NCI-H1694 treated with DMSO at 0.1 percent for 48 hours (cell line): ENCODE measurements at regions not wholly inside any gene's neighbourhood (a gene's known extent, or its start where the extent isn't known, plus 50 kb on each side); places are given as distances from the start of the nearest gene placed in this dataset.

ENCODE experiments used
- DNase-seq: peaks from one replicate; lab custom pipeline; 2025; lab: John Stamatoyannopoulos, UW

GRCh38 chr16:6665126-6665525 lies 667.5 kb upstream of the RBFOX1 start:
- no peak for DNase-seq

GRCh38 chr16:6663668-6664067 lies 669.0 kb upstream of the RBFOX1 start:
- no peak for DNase-seq

GRCh38 chr16:6656760-6657159 lies 675.9 kb upstream of the RBFOX1 start:
- no peak for DNase-seq

- DNase-seq: no peak
These were observed 685.8 kb upstream of the RBFOX1 start for GRCh38 chr16:6646891-6647290.

- no peak for DNase-seq
These were observed 686.7 kb upstream of the RBFOX1 start for GRCh38 chr16:6645768-6646568.

- no peak for DNase-seq
These were observed 687.7 kb upstream of the RBFOX1 start for GRCh38 chr16:6644916-6645315.

GRCh38 chr16:6643080-6643686 lies 689.5 kb upstream of the RBFOX1 start:
- peak; percentile 29 for DNase-seq

- DNase-seq: no peak
These were observed 690.4 kb upstream of the RBFOX1 start for GRCh38 chr16:6642271-6642670.

GRCh38 chr16:6641091-6641490 lies 691.6 kb upstream of the RBFOX1 start:
- no peak for DNase-seq

- no peak for DNase-seq
These were observed 696.2 kb upstream of the RBFOX1 start for GRCh38 chr16:6636457-6636856.

- no peak for DNase-seq
These were observed 698.5 kb upstream of the RBFOX1 start for GRCh38 chr16:6634151-6634550.

- no peak for DNase-seq
These were observed 699.2 kb upstream of the RBFOX1 start for GRCh38 chr16:6633456-6633855.

GRCh38 chr16:6629110-6629509 lies 703.5 kb upstream of the RBFOX1 start:
- no peak for DNase-seq

GRCh38 chr16:6625606-6626005 lies 707.0 kb upstream of the RBFOX1 start:
- no peak for DNase-seq

- no peak for DNase-seq
These were observed 713.8 kb upstream of the RBFOX1 start for GRCh38 chr16:6618874-6619273.

- peak; percentile 9 for DNase-seq
These were observed 715.9 kb upstream of the RBFOX1 start for GRCh38 chr16:6616746-6617145.

- no peak for DNase-seq
These were observed 717.0 kb upstream of the RBFOX1 start for GRCh38 chr16:6615636-6616035.

- no peak for DNase-seq
These were observed 721.1 kb upstream of the RBFOX1 start for GRCh38 chr16:6611535-6611934.

GRCh38 chr16:6605490-6605889 lies 727.2 kb upstream of the RBFOX1 start:
- no peak for DNase-seq

GRCh38 chr16:6603780-6604325 lies 728.8 kb upstream of the RBFOX1 start:
- DNase-seq: no peak

GRCh38 chr16:6602405-6602804 lies 730.2 kb upstream of the RBFOX1 start:
- DNase-seq: peak; percentile 12

GRCh38 chr16:6600167-6600566 lies 732.5 kb upstream of the RBFOX1 start:
- DNase-seq: no peak

- no peak for DNase-seq
These were observed 738.8 kb upstream of the RBFOX1 start for GRCh38 chr16:6593799-6594198.
